Astrocyte (in vitro differentiated cells and primary cell): ENCODE measurements at regions not wholly inside any gene's neighbourhood (a gene's known extent, or its start where the extent isn't known, plus 50 kb on each side); places are given as distances from the start of the nearest gene placed in this dataset.
"Not testable (repeated sequence)": the region's sequence is repeated elsewhere in the genome, so short reads cannot be mapped to it uniquely, and the experiment has no call there.

Experiments used
- EZH2 ChIP-seq: IDR thresholded peaks from 2 replicates; pipeline ENCODE4 v1.6.1; 2012; ENCODE audit warnings: mild to moderate bottlenecking, low read length, inconsistent platforms; ENCODE audit not compliant: insufficient read depth
- TF ChIP-seq, protein P1 (sequence below): IDR thresholded peaks from 2 replicates; pipeline ENCODE4 v1.5.1; 2011; ENCODE audit warnings: low read depth, mild to moderate bottlenecking, inconsistent platforms, low read length, moderate library complexity; ENCODE audit not compliant: insufficient read depth

DNA sequence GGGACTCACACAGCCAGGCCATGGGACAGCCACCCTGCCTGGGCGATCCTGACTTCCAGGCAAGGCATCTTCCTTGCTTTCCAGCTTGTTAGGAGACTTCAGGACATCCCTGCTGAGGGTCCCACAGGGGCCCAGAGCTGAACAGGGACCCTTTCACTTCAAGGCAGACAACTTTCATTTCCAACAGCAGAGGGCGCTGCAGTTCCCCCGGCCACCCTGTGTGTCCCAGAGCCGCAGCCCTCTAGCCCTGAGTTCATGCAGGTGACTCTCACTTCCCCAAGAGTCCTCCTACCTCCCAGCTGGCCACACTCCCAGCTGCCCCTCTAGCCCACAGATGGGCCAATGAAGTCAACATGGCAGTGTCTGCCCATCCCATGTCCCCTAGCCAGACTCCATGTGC, 1556.0 kb downstream of the FOXD4L5 start:
- TF ChIP-seq, protein P1, sequence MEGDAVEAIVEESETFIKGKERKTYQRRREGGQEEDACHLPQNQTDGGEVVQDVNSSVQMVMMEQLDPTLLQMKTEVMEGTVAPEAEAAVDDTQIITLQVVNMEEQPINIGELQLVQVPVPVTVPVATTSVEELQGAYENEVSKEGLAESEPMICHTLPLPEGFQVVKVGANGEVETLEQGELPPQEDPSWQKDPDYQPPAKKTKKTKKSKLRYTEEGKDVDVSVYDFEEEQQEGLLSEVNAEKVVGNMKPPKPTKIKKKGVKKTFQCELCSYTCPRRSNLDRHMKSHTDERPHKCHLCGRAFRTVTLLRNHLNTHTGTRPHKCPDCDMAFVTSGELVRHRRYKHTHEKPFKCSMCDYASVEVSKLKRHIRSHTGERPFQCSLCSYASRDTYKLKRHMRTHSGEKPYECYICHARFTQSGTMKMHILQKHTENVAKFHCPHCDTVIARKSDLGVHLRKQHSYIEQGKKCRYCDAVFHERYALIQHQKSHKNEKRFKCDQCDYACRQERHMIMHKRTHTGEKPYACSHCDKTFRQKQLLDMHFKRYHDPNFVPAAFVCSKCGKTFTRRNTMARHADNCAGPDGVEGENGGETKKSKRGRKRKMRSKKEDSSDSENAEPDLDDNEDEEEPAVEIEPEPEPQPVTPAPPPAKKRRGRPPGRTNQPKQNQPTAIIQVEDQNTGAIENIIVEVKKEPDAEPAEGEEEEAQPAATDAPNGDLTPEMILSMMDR = not testable (repeated sequence)
- TF ChIP-seq EZH2 = not testable (repeated sequence)
